ENCODE measurements at regions not wholly inside any gene's neighbourhood (a gene's known extent, or its start where the extent isn't known, plus 50 kb on each side); places are given as distances from the start of the nearest gene placed in this dataset.

GRCh38 chr15:72912121-72912520 is 128.6 kb upstream of the ADPGK start:
- no peak for TF ChIP-seq CTCF (IDR thresholded peaks at IDR 0.05)
- no peak for TF ChIP-seq POLR2A (IDR thresholded peaks at IDR 0.05)

Data from breast epithelium (tissue), 3 donors.